SK-N-SH (cell line): ENCODE measurements at regions not wholly inside any gene's neighbourhood (a gene's known extent, or its start where the extent isn't known, plus 50 kb on each side); places are given as distances from the start of the nearest gene placed in this dataset.

ENCODE experiments used
- CTCF ChIA-PET: fragments of 300-600, 350-600 bp; formaldehyde crosslinking; extraction: SDS; loops from one replicate; lab custom pipeline; 2021; lab: Yijun Ruan, JAX
- POLR2A ChIA-PET: fragments of 350-600 bp; sonication (Branson Sonifier 250); formaldehyde crosslinking; extraction: SDS; loops from one replicate; lab custom pipeline; 2020; ENCODE audit warnings: antibody characterized with exemption, inconsistent platforms; lab: Yijun Ruan, JAX
- DNase-seq: peaks from one replicate; pipeline ENCODE4 v3.0.0; 2012
- H2AFZ ChIP-seq: fragments of 200-600 bp; sonication (generic); 2 replicates; pipeline ENCODE4 v1.8.1; 2016; ENCODE audit warnings: antibody characterized with exemption, mild to moderate bottlenecking, low read depth
- H3F3A ChIP-seq: fragments of 200-600 bp; sonication (generic); replicated peaks from 2 replicates; pipeline ENCODE3; 2016; ENCODE audit warnings: antibody characterized with exemption, mild to moderate bottlenecking; ENCODE audit not compliant: insufficient read depth
- H3K27ac ChIP-seq, 2 experiments: fragments of 200-500 bp in 1 of 2; fragments of 200-600 bp in 1 of 2; sonication (Bioruptor generic) in 1 of 2; sonication (generic), shearing (Covaris generic) in 1 of 2; 2 replicates each; pipeline versions ENCODE4 v1.5.1 to v1.6.1; 2014 to 2016; ENCODE audit warnings: low read depth in 2 of 2, inconsistent platforms in 1 of 2, low read length in 1 of 2, mild to moderate bottlenecking in 1 of 2, mixed read lengths in 1 of 2
- H3K27me3 ChIP-seq: fragments of 200-600 bp; sonication (generic), shearing (Covaris generic); 2 replicates; pipeline ENCODE4 v1.6.1; 2016; ENCODE audit warnings: mixed run types; ENCODE audit not compliant: insufficient read depth
- H3K36me3 ChIP-seq, 2 experiments: fragments of 200-500 bp in 1 of 2; fragments of 200-600 bp in 1 of 2; sonication (Bioruptor generic) in 1 of 2; sonication (generic) in 1 of 2; replicated peaks in 1 of 2; 2 replicates each; pipeline versions ENCODE3 to v1.5.1; 2014 to 2016; ENCODE audit warnings: low read length in 1 of 2, mild to moderate bottlenecking in 1 of 2; ENCODE audit not compliant: insufficient read depth in 2 of 2, control insufficient read depth in 1 of 2
- H3K4me1 ChIP-seq, 2 experiments: fragments of 200-500 bp in 1 of 2; fragments of 200-600 bp in 1 of 2; sonication (Bioruptor generic) in 1 of 2; sonication (generic), shearing (Covaris generic) in 1 of 2; 2 replicates each; pipeline versions ENCODE4 v1.5.1 to v1.6.1; 2014 to 2016; ENCODE audit warnings: low read depth in 1 of 2, low read length in 1 of 2, mixed run types in 1 of 2; ENCODE audit not compliant: insufficient read depth in 2 of 2, control insufficient read depth in 1 of 2
- H3K4me2 ChIP-seq: fragments of 200-600 bp; sonication (generic), shearing (Covaris generic); 2 replicates; pipeline ENCODE4 v1.6.1; 2017; ENCODE audit warnings: mixed run types
- H3K4me3 ChIP-seq, 2 experiments: fragments of 200-500 bp in 1 of 2; fragments of 200-600 bp in 1 of 2; sonication (Bioruptor generic) in 1 of 2; sonication (generic), shearing (Covaris generic) in 1 of 2; 2 replicates each; pipeline versions ENCODE4 v1.5.1 to v1.8.1; 2014 to 2016; ENCODE audit warnings: low read depth in 2 of 2, inconsistent platforms in 1 of 2, low read length in 1 of 2, mild to moderate bottlenecking in 1 of 2, mixed read lengths in 1 of 2, moderate library complexity in 1 of 2
- H3K79me2 ChIP-seq: fragments of 200-600 bp; sonication (generic); 2 replicates; pipeline ENCODE4 v1.8.1; 2017; ENCODE audit warnings: mild to moderate bottlenecking; ENCODE audit not compliant: insufficient read depth
- H3K9ac ChIP-seq: fragments of 200-600 bp; sonication (generic); 2 replicates; pipeline ENCODE4 v1.6.1; 2017; ENCODE audit warnings: mixed run types
- H3K9me2 ChIP-seq: fragments of 200-600 bp; sonication (generic); 2 replicates; pipeline ENCODE4 v1.6.1; 2017; ENCODE audit warnings: mixed run types
- H3K9me3 ChIP-seq: fragments of 200-600 bp; sonication (generic); 2 replicates; pipeline ENCODE4 v1.6.1; 2017; ENCODE audit warnings: mixed run types, mild to moderate bottlenecking, moderate library complexity
- H4K20me1 ChIP-seq: fragments of 200-600 bp; sonication (generic); 2 replicates; pipeline ENCODE4 v1.6.1; 2017; ENCODE audit warnings: mild to moderate bottlenecking, mixed run types; ENCODE audit not compliant: insufficient read depth
- CHD2 ChIP-seq: fragments of 150-350 bp; IDR thresholded peaks from 2 replicates; pipeline ENCODE4 v1.6.1; 2018; ENCODE audit warnings: low read length; ENCODE audit not compliant: partially characterized antibody
- ELF1 ChIP-seq: IDR thresholded peaks from 2 replicates; pipeline ENCODE4 v1.4.0; 2012
- GATA2 ChIP-seq: sonication (generic); formaldehyde crosslinking; IDR thresholded peaks from 2 replicates; pipeline ENCODE4 v1.5.0; 2020; ENCODE audit warnings: mild to moderate bottlenecking, missing genetic modification reagents
- JUND ChIP-seq: IDR thresholded peaks from 2 replicates; pipeline ENCODE4 v1.4.0; 2012
- NRF1 ChIP-seq: IDR thresholded peaks from 2 replicates; pipeline ENCODE4 v1.6.1; 2012; ENCODE audit warnings: low read depth, mild to moderate bottlenecking, low read length
- RCOR1 ChIP-seq: fragments of 150-350 bp; IDR thresholded peaks from 2 replicates; pipeline ENCODE4 v1.6.1; 2017; ENCODE audit warnings: antibody characterized with exemption, low read length
- RFX5 ChIP-seq: IDR thresholded peaks from 2 replicates; pipeline ENCODE4 v1.6.1; 2012; ENCODE audit warnings: mild to moderate bottlenecking, improper control_type of control experiment, low read length
- RXRA ChIP-seq: IDR thresholded peaks from 2 replicates; pipeline ENCODE4 v1.4.0; 2012; ENCODE audit warnings: low read depth, mild to moderate bottlenecking, borderline replicate concordance
- TAF1 ChIP-seq: IDR thresholded peaks from 2 replicates; pipeline ENCODE4 v1.6.1; 2012; ENCODE audit warnings: low read depth, mild to moderate bottlenecking, low read length, moderate library complexity, borderline replicate concordance
- TCF12 ChIP-seq: IDR thresholded peaks from 2 replicates; pipeline ENCODE4 v1.4.0; 2012
- YY1 ChIP-seq: IDR thresholded peaks from 2 replicates; pipeline ENCODE4 v1.4.0; 2012; ENCODE audit warnings: low read depth, mild to moderate bottlenecking
- WGBS: methylation state at CpG from one replicate; pipeline ENCODE4 v1.1.6; 2017; ENCODE audit warnings: low lambda C conversion rate; 5-methylcytosine and 5-hydroxymethylcytosine counted together
- TF ChIP-seq, protein P1 (sequence below): fragments of 200-600 bp; sonication (generic); IDR thresholded peaks from 2 replicates; pipeline ENCODE4 v1.6.1; 2017; ENCODE audit warnings: antibody characterized with exemption, mild to moderate bottlenecking, moderate library complexity
- TF ChIP-seq, protein P2 (sequence below): fragments of 150-350 bp; IDR thresholded peaks from 2 replicates; pipeline ENCODE4 v1.6.1; 2016; ENCODE audit warnings: mild to moderate bottlenecking, low read depth, low read length
- TF ChIP-seq, protein P3 (sequence below): IDR thresholded peaks from 2 replicates; pipeline ENCODE4 v1.4.0; 2012; ENCODE audit warnings: low read depth, borderline replicate concordance

DNA sequence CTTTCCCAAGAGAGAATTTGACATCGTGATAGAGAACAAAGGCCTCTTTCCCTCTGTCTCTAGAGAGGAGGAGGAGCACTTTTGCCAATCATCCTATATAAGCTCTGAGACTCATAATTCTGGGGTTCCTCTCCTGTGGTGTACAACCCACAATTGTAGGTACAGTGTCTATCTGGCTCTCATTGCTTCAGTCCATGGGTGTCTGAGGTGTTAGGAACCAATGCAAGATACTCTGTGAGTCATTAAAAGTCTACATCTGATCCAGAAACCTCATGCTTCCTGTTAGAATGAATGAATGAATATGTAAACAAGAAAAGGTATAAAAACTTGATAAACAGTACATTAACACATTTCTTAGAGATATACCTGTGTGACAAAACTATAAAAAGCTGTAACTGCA, 356.7 kb downstream of the QKI start:
- no peak overlapping the region for H3K4me2 ChIP-seq
- no peak for DNase-seq
- H3K9me2 ChIP-seq, result no peaks in the 10 kb centered on the region
- H3K36me3 ChIP-seq, result no peaks in the 10 kb centered on the region
- no peaks in the 10 kb centered on the region for H3K9me3 ChIP-seq
- no peak overlapping the region for H3K4me3 ChIP-seq
- no peak overlapping the region for H3K27ac ChIP-seq
- TF ChIP-seq YY1 (no peak), ELF1 (no peak), CHD2 (no peak), RCOR1 (no peak), TCF12 (no peak), TAF1 (no peak), JUND (no peak), RXRA (no peak)
- TF ChIP-seq, protein P1, sequence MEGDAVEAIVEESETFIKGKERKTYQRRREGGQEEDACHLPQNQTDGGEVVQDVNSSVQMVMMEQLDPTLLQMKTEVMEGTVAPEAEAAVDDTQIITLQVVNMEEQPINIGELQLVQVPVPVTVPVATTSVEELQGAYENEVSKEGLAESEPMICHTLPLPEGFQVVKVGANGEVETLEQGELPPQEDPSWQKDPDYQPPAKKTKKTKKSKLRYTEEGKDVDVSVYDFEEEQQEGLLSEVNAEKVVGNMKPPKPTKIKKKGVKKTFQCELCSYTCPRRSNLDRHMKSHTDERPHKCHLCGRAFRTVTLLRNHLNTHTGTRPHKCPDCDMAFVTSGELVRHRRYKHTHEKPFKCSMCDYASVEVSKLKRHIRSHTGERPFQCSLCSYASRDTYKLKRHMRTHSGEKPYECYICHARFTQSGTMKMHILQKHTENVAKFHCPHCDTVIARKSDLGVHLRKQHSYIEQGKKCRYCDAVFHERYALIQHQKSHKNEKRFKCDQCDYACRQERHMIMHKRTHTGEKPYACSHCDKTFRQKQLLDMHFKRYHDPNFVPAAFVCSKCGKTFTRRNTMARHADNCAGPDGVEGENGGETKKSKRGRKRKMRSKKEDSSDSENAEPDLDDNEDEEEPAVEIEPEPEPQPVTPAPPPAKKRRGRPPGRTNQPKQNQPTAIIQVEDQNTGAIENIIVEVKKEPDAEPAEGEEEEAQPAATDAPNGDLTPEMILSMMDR, result no peak
- no peak overlapping the region for H2AFZ ChIP-seq
- CTCF ChIA-PET, result no interaction called here
- no peaks in the 10 kb centered on the region for H4K20me1 ChIP-seq
- H3K9ac ChIP-seq, result no peak overlapping the region
- no peaks in the 10 kb centered on the region for H3K4me1 ChIP-seq
- 64% methylated on average over 1 of the region's 1 CpG for WGBS
- no peaks in the 10 kb centered on the region for H3K79me2 ChIP-seq
- H3K27me3 ChIP-seq, result no peaks in the 10 kb centered on the region
- POLR2A ChIA-PET, result no interaction called here
- H3F3A ChIP-seq, result no peaks in the 10 kb centered on the region

DNA sequence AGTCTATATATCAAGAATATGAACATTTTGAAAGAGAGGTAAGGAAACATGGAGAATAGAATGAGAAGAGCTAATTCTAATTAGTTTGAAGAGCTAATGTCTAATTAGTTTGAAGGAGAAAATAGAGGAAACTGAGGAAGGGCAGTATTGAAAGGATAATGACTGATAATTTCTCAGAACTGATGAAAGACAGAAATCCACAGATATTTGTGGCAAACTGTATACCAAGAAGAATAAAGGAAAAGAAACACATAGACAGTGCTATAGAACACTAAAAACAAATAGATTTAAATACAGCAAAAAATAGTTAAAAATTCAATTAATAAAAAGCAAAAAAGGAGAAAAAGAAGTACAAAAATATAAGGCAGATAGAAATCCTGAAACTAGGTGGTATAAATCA, 354.4 kb downstream of the QKI start:
- ChIA-PET POLR2A (no interaction called here), CTCF (no interaction called here)
- Histone ChIP-seq H4K20me1 (no peaks in the 10 kb centered on the region), H3K4me3 (no peak overlapping the region), H3K4me1 (no peaks in the 10 kb centered on the region), H3K9me2 (no peaks in the 10 kb centered on the region), H3K9me3 (no peaks in the 10 kb centered on the region), H3F3A (no peaks in the 10 kb centered on the region), H3K4me2 (no peak overlapping the region), H3K79me2 (no peaks in the 10 kb centered on the region), H3K27me3 (no peaks in the 10 kb centered on the region), H3K9ac (no peak overlapping the region), H3K27ac (no peak overlapping the region), H3K36me3 (no peaks in the 10 kb centered on the region), H2AFZ (no peak overlapping the region)
- DNase-seq, result no peak
- no peak for TF ChIP-seq JUND
- no peak for TF ChIP-seq NRF1
- no peak for TF ChIP-seq RFX5
- no peak for TF ChIP-seq TCF12
- TF ChIP-seq, protein P2, sequence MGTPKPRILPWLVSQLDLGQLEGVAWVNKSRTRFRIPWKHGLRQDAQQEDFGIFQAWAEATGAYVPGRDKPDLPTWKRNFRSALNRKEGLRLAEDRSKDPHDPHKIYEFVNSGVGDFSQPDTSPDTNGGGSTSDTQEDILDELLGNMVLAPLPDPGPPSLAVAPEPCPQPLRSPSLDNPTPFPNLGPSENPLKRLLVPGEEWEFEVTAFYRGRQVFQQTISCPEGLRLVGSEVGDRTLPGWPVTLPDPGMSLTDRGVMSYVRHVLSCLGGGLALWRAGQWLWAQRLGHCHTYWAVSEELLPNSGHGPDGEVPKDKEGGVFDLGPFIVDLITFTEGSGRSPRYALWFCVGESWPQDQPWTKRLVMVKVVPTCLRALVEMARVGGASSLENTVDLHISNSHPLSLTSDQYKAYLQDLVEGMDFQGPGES, result no peak
- TF ChIP-seq, protein P3, sequence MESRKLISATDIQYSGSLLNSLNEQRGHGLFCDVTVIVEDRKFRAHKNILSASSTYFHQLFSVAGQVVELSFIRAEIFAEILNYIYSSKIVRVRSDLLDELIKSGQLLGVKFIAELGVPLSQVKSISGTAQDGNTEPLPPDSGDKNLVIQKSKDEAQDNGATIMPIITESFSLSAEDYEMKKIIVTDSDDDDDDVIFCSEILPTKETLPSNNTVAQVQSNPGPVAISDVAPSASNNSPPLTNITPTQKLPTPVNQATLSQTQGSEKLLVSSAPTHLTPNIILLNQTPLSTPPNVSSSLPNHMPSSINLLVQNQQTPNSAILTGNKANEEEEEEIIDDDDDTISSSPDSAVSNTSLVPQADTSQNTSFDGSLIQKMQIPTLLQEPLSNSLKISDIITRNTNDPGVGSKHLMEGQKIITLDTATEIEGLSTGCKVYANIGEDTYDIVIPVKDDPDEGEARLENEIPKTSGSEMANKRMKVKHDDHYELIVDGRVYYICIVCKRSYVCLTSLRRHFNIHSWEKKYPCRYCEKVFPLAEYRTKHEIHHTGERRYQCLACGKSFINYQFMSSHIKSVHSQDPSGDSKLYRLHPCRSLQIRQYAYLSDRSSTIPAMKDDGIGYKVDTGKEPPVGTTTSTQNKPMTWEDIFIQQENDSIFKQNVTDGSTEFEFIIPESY, result no peak
- TF ChIP-seq GATA2 (CRISPR knock-in tag), result no peak
